ENCODE measurements at regions not wholly inside any gene's neighbourhood (a gene's known extent, or its start where the extent isn't known, plus 50 kb on each side); places are given as distances from the start of the nearest gene placed in this dataset.

DNA sequence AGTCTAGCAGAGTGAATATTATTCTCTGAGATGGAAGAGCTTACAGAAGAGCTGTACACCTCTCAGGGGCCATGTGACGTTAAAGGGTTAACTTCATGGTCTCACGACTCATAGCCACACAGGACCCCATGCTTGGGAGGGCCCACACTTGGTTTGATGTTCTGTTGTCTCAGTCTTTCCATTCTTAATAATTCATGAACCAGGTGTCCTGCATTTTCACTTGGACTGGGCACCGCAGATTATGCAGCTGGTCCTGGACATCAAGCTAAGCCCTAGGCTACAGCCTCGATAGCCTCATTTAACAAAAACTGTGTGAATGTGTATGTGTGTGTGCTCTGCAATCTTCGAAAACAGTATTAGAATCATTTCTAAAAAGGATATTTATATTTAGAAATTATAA, 323.5 kb downstream of the PLK2 start:
- Histone ChIP-seq H3K27me3 (ENCODE audit: control insufficient read depth in 3 of 3, insufficient read depth in 3 of 3, low read length in 3 of 3) (no peaks in the 10 kb centered on the region), H3K9me3 (ENCODE audit: control insufficient read depth in 3 of 3, low read length in 3 of 3) (no peaks in the 10 kb centered on the region), H3K9ac (ENCODE audit: low read depth in 1 of 3, low read length in 3 of 3) (no peak overlapping the region), H3K27ac (ENCODE audit: low read depth, low read length) (no peak overlapping the region), H3K4me3 (ENCODE audit: low read length in 3 of 3) (no peak overlapping the region), H3K36me3 (ENCODE audit: control insufficient read depth in 3 of 3, insufficient read depth in 3 of 3, low read length in 3 of 3) (no peaks in the 10 kb centered on the region), H3K4me1 (ENCODE audit: control insufficient read depth in 3 of 3, insufficient read depth in 3 of 3, low read length in 3 of 3) (peaks cover 0 to 12% (median 6%) of the 10 kb centered on the region in 3 donors)

DNA sequence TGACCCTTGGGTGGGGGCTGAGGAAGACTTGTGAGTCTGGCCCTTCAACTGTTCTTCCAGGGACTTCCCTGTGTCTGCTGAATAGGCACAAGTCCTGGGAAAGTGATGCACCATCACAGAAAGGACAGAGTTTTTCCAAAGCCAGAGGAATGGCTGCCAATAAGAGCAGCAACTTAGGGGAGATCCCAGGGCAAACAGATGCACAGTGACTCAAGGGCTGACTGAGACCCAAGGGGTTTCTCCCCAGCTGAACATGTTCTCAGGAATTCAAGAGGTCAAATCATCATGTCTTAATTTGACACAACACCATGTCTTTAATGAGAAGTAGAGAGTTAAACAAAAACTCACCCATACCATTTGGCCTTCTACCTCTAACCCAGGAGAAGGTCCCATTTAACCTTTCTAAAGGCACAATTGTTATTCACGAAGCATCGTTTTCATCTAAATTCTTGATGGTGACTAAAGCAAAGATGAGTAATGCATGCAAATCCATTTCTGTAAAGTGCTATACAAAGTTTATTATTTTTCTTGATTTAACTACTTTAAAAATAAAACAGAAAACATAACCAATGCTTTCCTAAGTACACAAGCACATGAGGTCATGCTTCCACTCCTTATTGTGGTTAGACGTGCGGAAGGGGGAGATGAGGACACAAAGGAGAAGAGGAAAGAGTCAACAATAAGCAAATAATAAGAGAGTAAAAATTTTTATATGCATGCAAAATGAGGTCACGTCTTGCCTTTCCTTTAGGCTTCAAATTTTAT, 324.1 kb downstream of the PLK2 start:
- Histone ChIP-seq H3K9me3 (ENCODE audit: control insufficient read depth in 3 of 3, low read length in 3 of 3) (no peaks in the 10 kb centered on the region), H3K4me3 (ENCODE audit: low read length in 3 of 3) (no peak overlapping the region), H3K9ac (ENCODE audit: low read depth in 1 of 3, low read length in 3 of 3) (no peak overlapping the region), H3K27ac (ENCODE audit: low read depth, low read length) (no peak overlapping the region), H3K36me3 (ENCODE audit: control insufficient read depth in 3 of 3, insufficient read depth in 3 of 3, low read length in 3 of 3) (no peaks in the 10 kb centered on the region), H3K27me3 (ENCODE audit: control insufficient read depth in 3 of 3, insufficient read depth in 3 of 3, low read length in 3 of 3) (no peaks in the 10 kb centered on the region), H3K4me1 (ENCODE audit: control insufficient read depth in 3 of 3, insufficient read depth in 3 of 3, low read length in 3 of 3) (peaks cover 0 to 12% (median 6%) of the 10 kb centered on the region in 3 donors)

DNA sequence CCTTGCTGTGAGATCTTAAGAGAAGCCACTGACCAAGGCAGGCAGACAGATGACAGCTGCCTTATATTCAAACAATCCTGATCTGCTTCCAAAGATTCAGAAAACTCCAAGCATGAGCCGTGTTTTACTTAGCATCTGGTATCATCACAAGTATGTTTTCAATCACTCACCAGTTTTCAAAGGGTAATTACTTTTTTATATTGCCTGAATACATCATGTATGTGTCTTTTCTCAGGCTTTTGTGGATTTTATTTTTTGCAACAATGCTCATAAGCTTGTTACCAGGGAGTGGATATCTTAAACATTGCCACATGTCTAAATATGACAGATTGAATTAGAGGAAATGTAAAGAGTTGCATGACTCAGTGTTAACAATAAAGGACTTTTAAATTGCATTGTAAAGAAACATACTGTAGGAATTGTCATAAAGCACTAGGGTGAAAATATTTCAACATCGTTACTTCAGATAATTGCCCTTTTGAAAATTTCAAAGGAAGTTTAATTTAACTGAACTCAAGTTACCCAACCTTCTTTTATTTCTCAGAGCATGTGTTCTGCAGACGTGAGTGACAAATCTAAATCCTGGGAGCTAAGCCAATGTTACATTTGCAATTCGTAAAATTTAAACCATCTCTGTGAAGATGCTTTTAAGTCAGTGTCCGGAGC, 326.1 kb downstream of the PLK2 start:
- no peaks in the 10 kb centered on the region for H3K9me3 ChIP-seq (ENCODE audit: control insufficient read depth in 3 of 3, low read length in 3 of 3)
- H3K9ac ChIP-seq (ENCODE audit: low read depth in 1 of 3, low read length in 3 of 3): no peak overlapping the region
- no peak overlapping the region for H3K4me3 ChIP-seq (ENCODE audit: low read length in 3 of 3)
- H3K27ac ChIP-seq (ENCODE audit: low read depth, low read length): no peak overlapping the region
- peaks cover 0 to 12% (median 6%) of the 10 kb centered on the region in 3 donors for H3K4me1 ChIP-seq (ENCODE audit: control insufficient read depth in 3 of 3, insufficient read depth in 3 of 3, low read length in 3 of 3)
- no peaks in the 10 kb centered on the region for H3K27me3 ChIP-seq (ENCODE audit: control insufficient read depth in 3 of 3, insufficient read depth in 3 of 3, low read length in 3 of 3)
- no peaks in the 10 kb centered on the region for H3K36me3 ChIP-seq (ENCODE audit: control insufficient read depth in 3 of 3, insufficient read depth in 3 of 3, low read length in 3 of 3)

DNA sequence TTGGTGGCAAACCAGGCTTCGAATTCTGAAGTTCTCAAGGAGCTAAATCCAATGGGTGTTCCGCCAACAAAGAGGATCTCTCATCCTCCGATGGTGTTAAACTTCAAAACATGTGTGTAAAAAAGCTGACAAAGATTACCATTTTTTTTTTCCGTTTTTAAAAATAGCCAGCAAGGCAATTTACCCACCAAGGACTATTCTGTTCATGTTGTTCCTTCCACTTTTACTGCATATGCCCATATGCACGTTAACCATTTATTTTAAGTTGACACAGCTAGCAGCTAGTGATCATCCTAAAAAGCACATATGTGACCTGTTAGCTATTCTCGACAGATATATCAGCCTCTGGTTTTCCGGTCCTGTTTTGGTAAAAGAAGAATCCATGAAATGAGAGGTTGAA, 326.7 kb downstream of the PLK2 start:
- Histone ChIP-seq H3K27ac (ENCODE audit: low read depth, low read length) (no peak overlapping the region), H3K4me1 (ENCODE audit: control insufficient read depth in 3 of 3, insufficient read depth in 3 of 3, low read length in 3 of 3) (peaks cover 0 to 12% (median 6%) of the 10 kb centered on the region in 3 donors), H3K9ac (ENCODE audit: low read depth in 1 of 3, low read length in 3 of 3) (no peak overlapping the region)

DNA sequence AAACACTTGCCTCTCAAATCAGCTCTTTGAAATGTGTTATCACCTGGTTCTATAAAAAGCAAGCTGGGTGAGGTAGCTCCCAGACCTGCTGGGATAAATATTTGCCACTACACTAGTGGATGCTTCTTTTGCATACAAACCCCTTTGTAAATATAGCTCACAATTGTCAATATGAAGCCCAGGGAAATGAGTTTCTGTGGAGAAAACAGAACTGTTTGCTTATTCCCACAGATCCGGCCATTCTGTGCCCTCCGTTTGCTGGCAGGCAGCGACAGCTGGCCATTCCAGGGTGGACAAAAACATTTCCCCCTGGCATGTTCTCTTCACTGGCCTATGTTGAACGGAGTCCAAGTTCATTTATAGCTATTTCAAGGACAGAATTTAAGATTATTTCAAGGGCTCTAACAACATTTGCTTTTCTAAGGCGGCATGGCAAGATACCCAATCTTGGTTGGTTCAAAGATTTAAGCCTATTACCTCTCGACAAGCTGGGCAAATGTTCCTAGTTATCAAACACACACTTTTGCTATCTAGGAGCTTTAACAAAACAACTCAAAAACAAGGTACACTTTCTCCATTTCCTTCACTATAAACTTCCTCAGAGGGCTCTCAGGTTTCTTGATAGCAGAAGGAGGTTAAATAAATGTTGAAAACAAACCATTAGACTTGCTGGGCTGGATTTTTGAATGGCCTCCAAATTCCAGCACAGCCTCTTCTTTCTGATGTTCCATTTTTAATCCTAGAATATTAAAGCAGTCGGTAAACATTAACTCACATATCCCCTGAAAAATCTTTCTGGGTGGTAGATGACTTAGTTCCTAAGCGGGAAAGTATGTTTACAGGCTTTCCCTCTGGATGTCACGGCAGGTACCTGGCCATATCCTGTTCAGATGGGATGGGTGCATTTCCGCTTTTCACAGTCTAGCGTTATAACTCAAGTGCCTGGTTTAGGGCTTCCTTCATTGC, 332.3 kb downstream of the PLK2 start:
- no peak overlapping the region for H3K4me3 ChIP-seq (ENCODE audit: low read length in 3 of 3)
- no peak overlapping the region for H3K9ac ChIP-seq (ENCODE audit: low read depth in 1 of 3, low read length in 3 of 3)
- H3K27me3 ChIP-seq (ENCODE audit: control insufficient read depth in 3 of 3, insufficient read depth in 3 of 3, low read length in 3 of 3): no peaks in the 10 kb centered on the region
- H3K9me3 ChIP-seq (ENCODE audit: control insufficient read depth in 3 of 3, low read length in 3 of 3): no peaks in the 10 kb centered on the region
- H3K4me1 ChIP-seq (ENCODE audit: control insufficient read depth in 3 of 3, insufficient read depth in 3 of 3, low read length in 3 of 3): peaks cover 0 to 8% (median 0%) of the 10 kb centered on the region in 3 donors
- no peaks in the 10 kb centered on the region for H3K36me3 ChIP-seq (ENCODE audit: control insufficient read depth in 3 of 3, insufficient read depth in 3 of 3, low read length in 3 of 3)
- no peak overlapping the region for H3K27ac ChIP-seq (ENCODE audit: low read depth, low read length)

More for the DNA sequence above, 326.7 kb downstream of the PLK2 start:
- no peaks in the 10 kb centered on the region for H3K36me3 ChIP-seq (ENCODE audit: control insufficient read depth in 3 of 3, insufficient read depth in 3 of 3, low read length in 3 of 3)
- no peak overlapping the region for H3K4me3 ChIP-seq (ENCODE audit: low read length in 3 of 3)
- no peaks in the 10 kb centered on the region for H3K9me3 ChIP-seq (ENCODE audit: control insufficient read depth in 3 of 3, low read length in 3 of 3)
- no peaks in the 10 kb centered on the region for H3K27me3 ChIP-seq (ENCODE audit: control insufficient read depth in 3 of 3, insufficient read depth in 3 of 3, low read length in 3 of 3)

DNA sequence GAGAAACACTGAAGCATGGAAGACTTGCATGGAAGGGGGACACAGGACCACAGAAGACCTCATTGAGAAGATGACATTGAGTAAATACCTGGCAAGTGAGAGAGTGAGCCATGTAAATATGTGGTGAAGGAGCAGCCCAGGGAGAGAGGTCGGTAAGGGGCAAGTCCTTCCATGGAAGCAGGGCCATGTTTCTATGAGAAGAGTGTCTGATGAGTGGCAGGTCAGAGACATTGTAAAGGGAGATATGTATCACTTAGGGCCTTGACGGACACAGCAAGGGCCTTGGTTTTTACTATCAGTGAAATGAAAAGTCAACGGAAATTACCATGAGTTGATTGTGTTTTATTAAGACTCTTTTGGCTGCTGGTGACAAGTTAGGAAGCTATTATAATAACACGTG, 336.4 kb downstream of the PLK2 start:
- Histone ChIP-seq H3K9ac (ENCODE audit: low read depth in 1 of 3, low read length in 3 of 3) (no peak overlapping the region), H3K4me3 (ENCODE audit: low read length in 3 of 3) (no peak overlapping the region)

DNA sequence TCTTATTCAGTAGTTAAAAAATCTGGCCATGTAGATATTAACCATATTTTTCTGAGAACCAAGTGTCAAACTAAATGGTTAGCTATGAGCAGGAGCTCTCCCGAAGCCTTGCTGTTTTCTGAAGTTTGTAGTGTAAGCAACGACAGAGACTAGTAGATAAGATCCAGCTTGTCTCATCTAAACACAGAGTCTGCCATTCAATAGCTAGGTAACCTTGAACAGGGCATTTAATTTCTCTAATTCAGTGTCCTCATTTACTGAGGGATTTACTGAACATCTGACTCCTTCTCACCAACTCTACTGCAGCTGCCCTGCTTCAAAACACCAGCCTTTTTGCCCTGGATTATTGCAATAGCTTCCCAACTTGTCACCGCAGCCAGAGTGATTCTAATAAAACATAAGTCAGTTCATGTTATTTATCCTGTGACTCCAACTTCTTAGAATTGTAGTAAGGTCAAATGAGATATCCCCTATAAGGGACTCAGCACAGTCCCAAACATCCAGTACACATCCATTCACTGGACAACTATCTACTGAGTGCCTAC, 337.0 kb downstream of the PLK2 start:
- H3K4me3 ChIP-seq (ENCODE audit: low read length in 3 of 3): no peak overlapping the region
- no peak overlapping the region for H3K27ac ChIP-seq (ENCODE audit: low read depth, low read length)
- H3K27me3 ChIP-seq (ENCODE audit: control insufficient read depth in 3 of 3, insufficient read depth in 3 of 3, low read length in 3 of 3): no peaks in the 10 kb centered on the region
- H3K9me3 ChIP-seq (ENCODE audit: control insufficient read depth in 3 of 3, low read length in 3 of 3): no peaks in the 10 kb centered on the region
- no peaks in the 10 kb centered on the region for H3K36me3 ChIP-seq (ENCODE audit: control insufficient read depth in 3 of 3, insufficient read depth in 3 of 3, low read length in 3 of 3)
- H3K4me1 ChIP-seq (ENCODE audit: control insufficient read depth in 3 of 3, insufficient read depth in 3 of 3, low read length in 3 of 3): peaks cover 0 to 8% (median 0%) of the 10 kb centered on the region in 3 donors
- no peak overlapping the region for H3K9ac ChIP-seq (ENCODE audit: low read depth in 1 of 3, low read length in 3 of 3)

More for the DNA sequence above, 336.4 kb downstream of the PLK2 start:
- H3K4me1 ChIP-seq (ENCODE audit: control insufficient read depth in 3 of 3, insufficient read depth in 3 of 3, low read length in 3 of 3): peaks cover 0 to 8% (median 0%) of the 10 kb centered on the region in 3 donors
- H3K27ac ChIP-seq (ENCODE audit: low read depth, low read length): no peak overlapping the region
- no peaks in the 10 kb centered on the region for H3K36me3 ChIP-seq (ENCODE audit: control insufficient read depth in 3 of 3, insufficient read depth in 3 of 3, low read length in 3 of 3)
- no peaks in the 10 kb centered on the region for H3K27me3 ChIP-seq (ENCODE audit: control insufficient read depth in 3 of 3, insufficient read depth in 3 of 3, low read length in 3 of 3)
- H3K9me3 ChIP-seq (ENCODE audit: control insufficient read depth in 3 of 3, low read length in 3 of 3): no peaks in the 10 kb centered on the region

DNA sequence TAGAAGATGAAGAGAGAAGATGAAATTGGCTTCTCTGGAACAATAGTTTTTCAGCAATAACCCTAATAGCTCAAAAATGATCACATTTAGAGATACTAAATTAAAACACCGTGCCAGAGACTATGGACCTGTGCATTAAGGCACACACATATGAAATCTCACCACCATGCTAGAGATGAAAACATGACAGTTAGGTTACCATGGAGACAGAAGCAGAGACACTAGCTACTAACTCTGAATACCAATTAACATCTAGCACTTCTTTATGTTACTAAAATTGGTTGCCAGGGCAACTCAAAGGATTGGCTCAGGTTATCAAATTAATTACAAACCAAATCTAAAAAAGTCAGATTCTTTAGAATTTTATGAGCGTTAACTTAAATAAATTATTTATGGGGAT, 337.7 kb downstream of the PLK2 start:
- peaks cover 0 to 3% (median 0%) of the 10 kb centered on the region in 3 donors for H3K4me1 ChIP-seq (ENCODE audit: control insufficient read depth in 3 of 3, insufficient read depth in 3 of 3, low read length in 3 of 3)
- H3K4me3 ChIP-seq (ENCODE audit: low read length in 3 of 3): no peak overlapping the region
- H3K27ac ChIP-seq (ENCODE audit: low read depth, low read length): no peak overlapping the region
- H3K27me3 ChIP-seq (ENCODE audit: control insufficient read depth in 3 of 3, insufficient read depth in 3 of 3, low read length in 3 of 3): no peaks in the 10 kb centered on the region
- H3K9ac ChIP-seq (ENCODE audit: low read depth in 1 of 3, low read length in 3 of 3): no peak overlapping the region
- H3K36me3 ChIP-seq (ENCODE audit: control insufficient read depth in 3 of 3, insufficient read depth in 3 of 3, low read length in 3 of 3): no peaks in the 10 kb centered on the region
- H3K9me3 ChIP-seq (ENCODE audit: control insufficient read depth in 3 of 3, low read length in 3 of 3): no peaks in the 10 kb centered on the region

DNA sequence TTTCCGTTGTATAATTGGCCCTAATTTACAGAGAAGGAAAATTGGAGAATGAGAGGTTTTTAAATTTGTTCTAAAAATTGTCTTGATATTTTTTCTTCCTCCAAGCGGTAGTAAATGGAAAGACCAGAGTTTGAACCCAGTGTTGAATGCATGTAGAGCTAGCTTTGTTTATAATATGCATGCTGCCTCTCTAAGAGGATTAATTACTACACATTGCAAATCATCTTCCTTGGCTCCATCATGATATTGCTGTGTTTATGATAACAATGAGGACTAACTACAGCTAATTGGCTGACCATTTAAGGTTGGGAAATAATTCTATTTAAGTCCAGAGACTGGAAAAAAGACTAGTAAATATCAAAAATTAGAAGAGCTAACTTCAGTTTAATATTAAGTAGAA, 338.5 kb downstream of the PLK2 start:
- Histone ChIP-seq H3K4me3 (ENCODE audit: low read length in 3 of 3) (no peak overlapping the region), H3K27me3 (ENCODE audit: control insufficient read depth in 3 of 3, insufficient read depth in 3 of 3, low read length in 3 of 3) (no peaks in the 10 kb centered on the region), H3K27ac (ENCODE audit: low read depth, low read length) (no peak overlapping the region), H3K9ac (ENCODE audit: low read depth in 1 of 3, low read length in 3 of 3) (no peak overlapping the region), H3K9me3 (ENCODE audit: control insufficient read depth in 3 of 3, low read length in 3 of 3) (no peaks in the 10 kb centered on the region), H3K4me1 (ENCODE audit: control insufficient read depth in 3 of 3, insufficient read depth in 3 of 3, low read length in 3 of 3) (peaks cover 0 to 2% (median 0%) of the 10 kb centered on the region in 3 donors), H3K36me3 (ENCODE audit: control insufficient read depth in 3 of 3, insufficient read depth in 3 of 3, low read length in 3 of 3) (no peaks in the 10 kb centered on the region)

All from skeletal muscle tissue (tissue), 3 donors.